Stimulated activated CD4-positive, alpha-beta T cell treated with anti-CD3 and anti-CD28 coated beads, Interleukin-15, amount 100 ng/mL, for 24 hours (primary cell): ENCODE measurements at regions not wholly inside any gene's neighbourhood (a gene's known extent, or its start where the extent isn't known, plus 50 kb on each side); places are given as distances from the start of the nearest gene placed in this dataset.
A peak's percentile ranks its signal among the peaks of the same experiment; 100 is the strongest.

Experiments used
- DNase-seq: peaks from one replicate; pipeline ENCODE4 v3.0.0-alpha.2; 2020

- no peak for DNase-seq
Observed at GRCh38 chr18:51862051-51862715, 477.8 kb upstream of the DCC start.

GRCh38 chr18:51864219-51864965, 475.6 kb upstream of the DCC start:
- no peak for DNase-seq

- no peak for DNase-seq
Observed at GRCh38 chr18:51865538-51865937, 474.5 kb upstream of the DCC start.

- DNase-seq = peak; percentile 4
Observed at GRCh38 chr18:51867767-51868166, 472.2 kb upstream of the DCC start.

DNA sequence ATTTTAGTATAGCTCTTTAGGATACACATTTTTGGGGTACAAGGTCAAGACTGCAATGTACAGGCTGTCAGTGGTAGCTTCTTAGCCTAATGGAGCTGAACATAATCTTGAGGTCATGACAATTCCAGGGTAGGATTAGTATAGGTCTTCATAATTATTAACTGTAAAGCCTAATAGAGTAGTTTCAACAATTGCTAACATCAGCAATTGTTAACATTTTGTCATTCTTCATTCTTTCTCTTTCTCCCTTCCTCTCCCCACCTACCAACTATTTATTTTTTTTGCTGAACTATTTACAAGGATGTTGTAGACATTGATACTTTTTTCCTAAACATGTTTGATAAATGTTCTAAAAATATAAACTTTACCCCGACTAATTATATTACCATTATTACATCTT, 461.3 kb upstream of the DCC start:
- DNase-seq = no peak

DNA sequence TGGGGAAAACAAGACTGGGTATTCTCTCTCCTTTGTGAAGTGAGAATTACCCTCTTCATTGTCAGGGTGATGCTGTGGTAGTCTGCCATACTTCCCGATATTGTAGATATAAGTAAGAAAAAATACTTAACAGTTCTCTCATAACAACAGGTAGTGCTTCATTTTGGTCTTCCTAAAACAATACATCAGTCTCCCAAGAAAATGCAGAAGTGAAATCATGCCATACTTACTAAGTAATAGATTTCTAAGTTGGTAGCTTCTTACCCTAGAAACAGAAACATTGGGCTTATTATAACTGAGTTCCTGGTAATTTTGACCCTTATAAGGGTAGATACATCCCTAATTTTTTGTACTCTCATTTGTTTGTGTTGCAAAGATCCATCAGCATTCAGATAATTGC, 460.7 kb upstream of the DCC start:
- DNase-seq = no peak

DNA sequence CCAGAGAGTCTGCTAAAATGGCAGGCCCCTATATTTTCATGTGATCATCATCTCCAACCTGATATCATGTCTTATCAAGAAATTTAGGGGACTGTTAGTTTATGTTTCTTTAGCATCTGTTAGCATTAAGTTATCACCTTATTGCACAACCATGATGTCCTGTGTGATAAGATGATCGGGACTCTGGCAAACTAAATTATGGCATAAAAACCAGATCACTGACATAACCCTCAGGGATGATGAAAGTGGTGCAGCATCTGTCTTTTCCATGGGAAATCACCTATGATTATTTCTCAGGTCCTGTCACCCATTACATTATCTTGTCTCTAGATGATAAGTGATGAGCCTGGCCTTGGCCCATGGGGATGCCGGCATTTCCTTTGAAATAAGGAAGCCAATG, 458.6 kb upstream of the DCC start:
- DNase-seq = no peak

- no peak for DNase-seq
Observed at GRCh38 chr18:51884039-51884438, 456.0 kb upstream of the DCC start.

GRCh38 chr18:51890762-51891161, 449.2 kb upstream of the DCC start:
- no peak for DNase-seq

DNA sequence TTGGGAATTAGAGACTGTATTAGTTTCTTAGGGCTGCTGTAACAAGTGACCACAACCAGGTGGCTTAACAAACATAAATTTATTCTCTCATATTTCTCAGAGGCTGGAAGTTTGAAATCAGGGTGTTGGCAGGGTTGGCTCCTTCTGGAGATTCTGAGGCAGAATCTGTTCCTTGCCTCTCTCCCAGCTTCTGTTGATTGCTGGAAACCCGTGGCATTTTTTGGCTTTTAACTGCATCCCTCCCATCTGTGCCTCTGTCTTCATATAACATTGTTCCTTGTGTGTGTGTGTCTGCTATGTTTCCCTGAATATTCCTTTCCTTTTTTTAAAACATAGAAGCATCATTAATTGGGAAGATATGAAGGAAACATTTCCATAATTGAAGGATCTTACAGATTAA, 448.1 kb upstream of the DCC start:
- no peak for DNase-seq

GRCh38 chr18:51897884-51898283, 442.1 kb upstream of the DCC start:
- DNase-seq = no peak

DNA sequence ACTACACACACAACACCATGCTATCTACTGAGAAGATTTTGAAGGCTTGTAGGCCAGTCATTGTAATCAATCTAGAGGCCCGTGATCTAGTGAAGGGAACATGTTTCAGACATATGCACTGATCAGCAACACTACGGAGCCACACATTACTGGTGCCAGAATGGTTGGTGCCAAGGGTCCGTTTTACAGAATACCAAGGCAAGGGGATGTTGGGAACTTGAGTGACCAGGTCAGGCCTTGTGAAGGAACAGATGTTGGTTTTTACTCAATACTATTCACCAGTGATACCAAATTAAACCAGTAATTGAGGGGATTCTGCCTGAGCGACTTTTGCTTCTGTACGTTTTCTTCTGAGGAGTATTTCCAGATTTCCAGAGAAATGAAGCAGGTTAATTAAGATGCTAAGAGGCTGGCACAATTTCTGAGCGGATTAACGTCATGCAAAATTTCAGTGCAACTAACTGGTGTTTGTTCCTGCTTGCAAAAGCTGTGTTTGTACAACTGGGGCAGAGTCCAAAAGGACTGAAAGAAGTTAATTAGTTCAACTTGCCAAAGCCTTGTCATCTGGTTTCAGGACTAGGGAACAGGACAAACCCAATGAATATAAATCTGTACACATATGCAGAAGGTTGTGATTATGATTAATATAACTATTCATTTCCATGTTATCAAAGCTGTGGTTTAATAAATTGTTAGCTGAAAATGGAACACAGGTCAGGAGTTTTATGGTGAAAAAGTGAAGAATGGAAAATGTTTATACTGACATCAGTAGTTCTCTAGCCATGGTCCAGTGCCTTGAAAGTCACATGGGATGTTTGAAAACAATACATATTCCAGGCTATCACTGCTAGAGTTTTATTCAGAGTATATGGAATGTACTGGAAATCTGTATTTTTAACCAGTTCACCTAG, 432.1 kb upstream of the DCC start:
- DNase-seq = no peak

DNA sequence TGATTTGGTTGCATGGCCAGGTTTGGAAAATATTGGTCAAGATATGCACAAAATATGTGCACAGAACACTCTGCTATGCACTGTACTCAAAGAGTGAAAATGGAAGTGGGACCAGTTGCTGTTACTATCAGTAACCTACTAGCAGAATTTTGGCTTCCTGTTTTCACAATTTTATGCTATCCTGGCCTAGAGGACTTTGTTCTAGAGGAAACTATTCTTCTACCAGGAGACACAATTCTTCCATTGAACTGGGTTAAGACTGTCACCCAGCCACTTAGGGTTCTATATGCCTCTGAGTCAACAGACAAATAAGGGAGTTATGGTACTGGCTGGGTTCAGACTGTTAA, 431.4 kb upstream of the DCC start:
- no peak for DNase-seq

GRCh38 chr18:51911584-51911983, 428.4 kb upstream of the DCC start:
- no peak for DNase-seq

GRCh38 chr18:51912381-51912780, 427.6 kb upstream of the DCC start:
- no peak for DNase-seq

GRCh38 chr18:51915176-51915575, 424.8 kb upstream of the DCC start:
- no peak for DNase-seq

DNA sequence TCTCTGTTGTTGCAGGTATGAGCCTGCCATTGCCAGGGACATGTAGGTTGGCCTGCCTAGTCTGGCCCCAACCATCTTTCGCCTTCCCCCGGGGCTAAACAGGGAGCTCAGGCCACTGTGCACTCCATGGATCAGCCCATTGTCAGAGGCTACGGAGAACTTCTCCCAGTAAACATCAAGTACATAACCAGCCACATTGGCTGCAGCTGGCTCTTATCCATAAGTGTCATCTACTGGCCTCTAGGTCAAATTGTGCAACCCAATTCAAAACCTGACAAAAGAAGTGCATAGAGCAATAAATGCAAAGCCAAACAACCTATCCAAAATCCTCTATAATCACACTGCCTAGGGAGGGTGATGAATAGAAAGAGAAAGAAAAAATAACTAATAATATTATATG, 418.1 kb upstream of the DCC start:
- DNase-seq = no peak

DNA sequence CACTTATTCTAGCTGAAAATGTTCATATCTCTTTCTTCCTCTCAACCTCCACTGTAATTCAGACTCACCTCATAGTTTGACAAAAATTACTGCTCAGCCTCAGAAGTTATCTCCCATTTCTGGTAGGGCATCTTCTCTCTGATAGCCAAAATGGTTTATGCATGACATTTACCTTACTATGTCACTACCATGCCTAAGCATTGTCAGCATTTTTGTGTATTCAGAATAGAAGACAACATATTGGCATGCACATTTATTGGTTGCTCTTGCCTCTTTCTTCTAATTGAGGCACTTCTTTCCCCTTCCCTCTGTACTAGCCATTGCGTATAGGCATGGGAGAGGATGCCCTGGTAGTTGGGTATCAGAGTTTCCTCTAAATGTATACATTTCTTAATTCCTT, 406.1 kb upstream of the DCC start:
- DNase-seq = no peak

DNA sequence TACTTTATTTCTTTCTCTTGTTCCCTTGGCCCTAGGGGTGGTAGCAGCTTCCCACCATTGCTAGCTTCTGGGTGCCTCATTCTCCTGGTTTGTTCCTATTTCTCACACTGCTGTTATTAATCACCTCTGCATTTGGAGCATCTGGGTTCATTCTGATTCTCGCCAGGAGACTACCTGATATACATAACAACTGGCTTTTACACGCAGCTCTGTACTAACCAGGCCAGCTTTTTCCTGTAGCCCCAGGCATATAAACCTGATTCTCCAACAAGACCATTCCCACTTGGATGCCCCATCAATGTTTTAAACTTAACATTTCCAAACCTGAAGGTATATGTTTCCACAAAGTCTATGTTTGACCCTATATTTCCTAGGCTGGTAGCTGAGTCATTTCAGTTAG, 403.9 kb upstream of the DCC start:
- DNase-seq = no peak

DNA sequence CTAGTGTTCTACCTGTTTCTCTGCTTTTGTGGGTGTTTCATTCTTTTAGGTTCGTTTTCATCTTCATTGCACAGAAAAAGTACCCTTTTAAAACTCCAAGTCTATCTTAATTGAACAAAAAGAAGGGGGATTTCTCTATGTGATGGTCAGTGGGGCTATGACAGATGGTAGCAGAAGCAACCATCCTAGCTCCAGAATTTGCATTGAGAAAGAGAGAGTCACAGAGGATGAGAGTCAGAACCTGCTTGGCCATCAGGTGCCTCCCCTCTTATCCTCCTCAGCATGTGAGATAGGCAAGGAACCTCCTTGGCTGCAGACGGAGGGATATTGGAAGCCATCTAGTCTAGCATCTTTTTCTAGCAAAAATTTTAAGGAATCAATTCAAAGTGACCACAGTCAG, 398.0 kb upstream of the DCC start:
- DNase-seq = no peak

DNA sequence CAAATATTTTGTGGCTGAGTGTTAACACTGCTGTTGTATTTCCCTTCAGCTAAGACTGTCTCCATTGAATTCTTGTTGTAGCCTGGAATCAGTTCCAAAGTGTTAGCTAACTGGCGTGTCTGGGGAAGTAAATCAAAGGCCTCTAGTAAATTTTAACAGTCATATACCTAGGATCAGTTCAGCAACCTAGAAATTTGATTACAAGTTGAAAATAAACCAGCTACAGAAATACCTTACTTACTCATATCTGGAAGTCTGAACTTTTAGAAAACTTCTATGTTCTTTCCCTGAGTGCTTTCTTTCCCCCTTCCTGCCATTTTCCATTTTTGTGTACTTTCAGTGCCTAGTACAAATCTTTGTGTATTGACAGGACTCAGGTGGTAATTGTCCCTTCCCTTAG, 396.7 kb upstream of the DCC start:
- no peak for DNase-seq

DNA sequence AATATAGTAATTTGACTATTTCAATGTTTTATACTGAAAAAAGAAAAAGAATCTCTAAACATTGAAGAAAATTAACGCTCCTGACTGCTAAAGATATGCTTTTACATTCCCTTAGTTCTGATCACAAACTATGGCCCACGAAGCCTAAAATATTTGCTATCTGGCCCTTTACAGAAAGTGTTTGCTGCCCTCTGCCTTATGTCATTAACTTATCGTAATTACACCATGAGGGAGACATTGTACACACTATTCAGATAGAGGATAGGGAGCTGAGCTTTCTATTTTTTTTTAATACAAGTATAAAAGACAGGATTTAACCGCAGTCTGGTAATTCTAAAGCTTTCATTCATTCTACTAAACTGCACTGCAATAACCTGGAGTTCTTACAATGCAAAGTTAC, 393.1 kb upstream of the DCC start:
- no peak for DNase-seq

DNA sequence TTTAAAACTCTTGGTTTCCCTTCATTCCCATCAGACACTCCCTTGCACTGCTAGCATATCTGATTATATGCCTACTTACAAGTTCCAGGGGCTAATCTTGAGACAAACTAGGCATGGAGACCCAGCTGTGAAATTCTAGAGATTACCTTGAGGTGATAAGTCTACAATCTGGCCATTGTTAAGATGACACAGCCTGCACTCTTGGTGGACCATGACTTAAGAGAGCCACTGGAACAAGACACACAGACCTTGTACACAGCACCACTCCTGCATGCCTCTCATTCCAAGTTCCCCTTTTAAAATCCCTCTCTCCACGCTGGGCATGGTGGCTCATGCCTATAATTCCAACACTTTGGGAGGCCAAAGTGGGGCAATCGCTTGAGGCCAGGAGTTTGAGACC, 387.2 kb upstream of the DCC start:
- DNase-seq = no peak

DNA sequence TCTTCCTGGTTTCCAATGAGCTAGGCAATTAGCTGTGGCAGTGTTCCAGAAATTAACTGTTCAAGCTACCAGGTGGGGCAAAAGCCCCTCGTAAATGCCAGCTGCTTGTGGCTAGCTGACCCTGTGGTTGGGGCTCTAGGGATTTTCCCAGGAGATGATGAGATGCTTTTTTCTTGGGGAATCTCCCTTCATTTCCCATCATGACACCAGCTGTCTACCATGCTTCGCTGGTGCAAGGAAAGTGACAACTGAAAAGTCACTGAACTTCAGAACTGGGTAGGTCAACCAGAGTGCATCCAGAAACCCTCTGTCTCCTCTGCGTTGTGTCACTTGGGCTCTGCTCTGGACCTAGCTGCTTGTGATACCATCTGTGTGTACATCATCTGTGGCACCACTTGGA, 386.5 kb upstream of the DCC start:
- DNase-seq = no peak
